ENCODE measurements at regions not wholly inside any gene's neighbourhood (a gene's known extent, or its start where the extent isn't known, plus 50 kb on each side); places are given as distances from the start of the nearest gene placed in this dataset.

DNA sequence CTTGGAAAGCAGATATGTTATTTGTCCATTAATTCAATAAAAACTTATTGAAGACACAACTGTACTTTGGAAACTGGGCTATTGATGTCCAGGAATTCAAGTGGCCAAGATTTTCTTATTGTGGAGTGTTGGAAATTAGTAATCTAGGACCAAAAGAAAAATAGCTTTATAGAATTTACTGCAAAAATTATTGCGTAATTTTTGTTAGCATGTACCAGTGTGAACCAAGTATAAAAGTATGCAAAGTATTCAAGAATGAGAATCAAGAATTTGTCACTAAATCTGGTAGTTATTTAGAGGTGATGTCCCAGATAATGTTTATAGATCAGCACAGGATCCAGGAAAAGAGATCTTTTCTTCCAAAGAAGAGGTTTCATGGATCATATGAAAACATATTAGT is 468.9 kb upstream of the CTSO start:
- peak; percentile 19 for DNase-seq (ENCODE audit: low read depth)
- TF ChIP-seq, protein P1, sequence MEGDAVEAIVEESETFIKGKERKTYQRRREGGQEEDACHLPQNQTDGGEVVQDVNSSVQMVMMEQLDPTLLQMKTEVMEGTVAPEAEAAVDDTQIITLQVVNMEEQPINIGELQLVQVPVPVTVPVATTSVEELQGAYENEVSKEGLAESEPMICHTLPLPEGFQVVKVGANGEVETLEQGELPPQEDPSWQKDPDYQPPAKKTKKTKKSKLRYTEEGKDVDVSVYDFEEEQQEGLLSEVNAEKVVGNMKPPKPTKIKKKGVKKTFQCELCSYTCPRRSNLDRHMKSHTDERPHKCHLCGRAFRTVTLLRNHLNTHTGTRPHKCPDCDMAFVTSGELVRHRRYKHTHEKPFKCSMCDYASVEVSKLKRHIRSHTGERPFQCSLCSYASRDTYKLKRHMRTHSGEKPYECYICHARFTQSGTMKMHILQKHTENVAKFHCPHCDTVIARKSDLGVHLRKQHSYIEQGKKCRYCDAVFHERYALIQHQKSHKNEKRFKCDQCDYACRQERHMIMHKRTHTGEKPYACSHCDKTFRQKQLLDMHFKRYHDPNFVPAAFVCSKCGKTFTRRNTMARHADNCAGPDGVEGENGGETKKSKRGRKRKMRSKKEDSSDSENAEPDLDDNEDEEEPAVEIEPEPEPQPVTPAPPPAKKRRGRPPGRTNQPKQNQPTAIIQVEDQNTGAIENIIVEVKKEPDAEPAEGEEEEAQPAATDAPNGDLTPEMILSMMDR (IDR thresholded peaks at IDR 0.05; ENCODE audit: insufficient read depth, low read length), result no peak

DNA sequence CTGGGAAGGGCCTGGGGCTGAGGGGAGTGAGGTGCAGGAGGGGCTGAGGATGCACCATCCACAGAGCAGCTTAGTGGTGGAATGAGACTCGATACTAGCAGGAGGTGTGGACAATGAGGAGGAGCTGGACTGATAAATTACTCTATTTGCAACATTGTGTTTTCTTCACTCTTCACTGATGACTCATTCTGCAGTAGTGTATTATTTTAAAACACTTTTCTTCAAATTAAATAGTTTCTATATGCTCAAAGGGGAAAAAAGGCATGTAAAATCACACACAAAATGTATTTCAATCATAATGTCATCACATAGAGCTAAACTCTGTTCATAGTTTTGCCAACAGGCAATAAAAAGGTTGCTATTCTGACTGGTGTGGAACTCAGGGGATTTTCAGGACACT is 467.0 kb upstream of the CTSO start:
- DNase-seq (ENCODE audit: low read depth), result peak; percentile 11
- TF ChIP-seq, protein P1 (IDR thresholded peaks at IDR 0.05; ENCODE audit: insufficient read depth, low read length), result no peak
- H3K4me3 ChIP-seq (ENCODE audit: low read depth, low read length), result no peak overlapping the region

More for the DNA sequence above, 468.9 kb upstream of the CTSO start:
- no peak overlapping the region for H3K4me3 ChIP-seq (ENCODE audit: low read depth, low read length)

DNA sequence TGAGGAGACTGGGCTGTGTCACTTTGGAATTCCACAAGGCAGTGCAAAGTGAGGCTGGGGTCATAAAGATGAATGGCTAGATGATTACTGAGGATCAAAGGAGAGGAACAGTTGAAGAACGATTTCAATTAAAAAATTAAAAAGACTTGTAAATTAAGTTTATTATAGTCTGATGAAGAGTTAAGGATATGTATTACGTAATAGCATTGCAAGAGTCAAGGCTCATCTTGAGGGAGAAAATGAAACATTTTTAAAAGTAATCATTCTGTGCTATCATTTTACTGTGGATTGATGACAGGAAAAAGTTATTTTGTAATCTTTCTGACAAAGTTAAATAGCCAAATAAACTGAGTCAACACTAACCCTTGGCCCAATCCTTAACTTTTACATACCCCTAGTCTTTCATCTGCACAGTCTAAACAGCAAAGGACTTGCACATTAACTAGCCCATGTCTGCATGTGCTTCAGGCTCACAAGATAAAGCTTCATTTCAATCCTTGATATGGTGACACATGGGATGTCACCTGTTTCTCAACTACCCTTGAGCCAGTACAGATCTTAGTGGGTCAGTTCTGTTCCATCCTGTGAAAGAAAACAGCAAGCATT is 465.5 kb upstream of the CTSO start:
- TF ChIP-seq, protein P1 (IDR thresholded peaks at IDR 0.05; ENCODE audit: insufficient read depth, low read length), result no peak
- no peak overlapping the region for H3K4me3 ChIP-seq (ENCODE audit: low read depth, low read length)
- peak; percentile 3 for DNase-seq (ENCODE audit: low read depth)

DNA sequence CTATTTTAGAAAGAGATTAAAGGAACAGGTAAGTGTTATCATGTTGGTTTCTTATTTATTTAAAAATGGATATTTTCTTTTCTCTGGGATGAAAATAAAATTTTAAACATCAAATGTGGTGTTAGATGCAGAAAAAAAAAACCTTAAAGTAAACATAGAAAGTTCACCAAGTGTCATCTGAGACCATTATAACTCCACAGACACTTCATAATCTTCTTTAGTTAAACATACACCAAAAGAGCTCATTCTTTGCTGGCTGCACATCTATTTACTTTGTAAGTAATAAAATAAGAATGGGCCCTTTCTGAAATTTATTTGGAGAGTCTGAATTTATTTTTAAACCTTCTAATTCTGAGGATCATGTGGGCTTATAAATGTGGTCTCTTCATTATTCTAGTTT is 460.7 kb upstream of the CTSO start:
- TF ChIP-seq, protein P1 (IDR thresholded peaks at IDR 0.05; ENCODE audit: insufficient read depth, low read length), result no peak
- DNase-seq (ENCODE audit: low read depth), result no peak
- H3K4me3 ChIP-seq (ENCODE audit: low read depth, low read length), result no peak overlapping the region

DNA sequence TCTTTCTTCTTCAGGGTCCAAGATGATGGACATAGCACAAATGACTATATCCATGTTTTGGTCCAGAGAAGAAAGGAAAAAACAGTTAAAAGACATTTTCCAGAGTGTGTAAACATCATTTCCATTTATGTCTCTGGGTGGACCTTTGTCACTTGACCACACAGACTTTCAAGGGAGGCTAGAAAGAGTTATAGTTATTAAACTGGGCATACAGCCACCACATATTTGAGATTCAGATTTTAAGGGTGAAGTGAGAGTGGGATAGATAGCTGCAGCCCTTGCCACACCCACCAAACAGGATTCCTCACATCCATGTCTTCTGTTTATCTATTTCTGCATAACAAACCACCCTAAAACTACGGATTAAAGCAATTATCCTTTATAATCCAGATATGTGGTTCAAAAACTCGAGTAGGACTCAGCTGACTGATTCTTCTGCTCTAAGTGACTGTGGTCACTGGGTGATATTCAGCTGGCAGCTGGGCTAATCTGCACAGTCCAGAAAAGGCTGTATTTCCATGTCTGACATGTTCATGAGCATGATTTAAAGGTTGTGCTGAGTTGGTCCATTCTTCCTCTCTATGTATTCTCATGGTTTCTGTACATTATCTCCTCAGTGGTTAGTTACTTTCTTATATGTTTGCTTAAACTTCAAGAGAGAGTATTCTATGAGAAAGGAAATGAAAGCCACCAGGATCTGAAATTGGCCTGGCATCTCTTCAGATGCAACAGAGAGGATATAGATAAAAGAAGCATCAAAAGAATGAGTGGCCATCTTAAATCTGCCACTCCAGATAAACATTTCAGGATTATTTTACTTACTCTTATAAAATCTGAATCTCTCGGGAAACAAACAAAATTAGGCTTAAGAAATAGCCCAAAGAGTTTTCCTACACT is 459.8 kb upstream of the CTSO start:
- TF ChIP-seq, protein P1 (IDR thresholded peaks at IDR 0.05; ENCODE audit: insufficient read depth, low read length), result no peak
- no peak for DNase-seq (ENCODE audit: low read depth)
- H3K4me3 ChIP-seq (ENCODE audit: low read depth, low read length), result no peak overlapping the region

DNA sequence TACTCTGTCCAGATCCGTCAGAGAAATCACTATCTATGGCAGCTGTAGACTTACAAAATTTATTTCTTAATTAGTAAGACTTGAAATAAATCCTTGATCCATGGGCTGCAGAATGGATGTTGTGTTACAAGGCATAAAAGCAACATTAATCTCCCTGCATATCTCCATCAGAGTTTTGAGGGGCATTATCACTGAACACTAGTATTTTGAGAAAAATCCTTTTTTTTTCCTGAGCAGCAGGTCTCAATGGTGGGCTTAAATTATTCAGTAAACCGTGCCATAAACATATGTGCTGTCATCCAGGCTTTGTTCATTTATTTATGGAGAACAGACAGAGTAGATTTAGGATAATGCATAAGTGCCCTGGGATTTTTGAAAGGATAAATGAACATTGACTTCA is 457.9 kb upstream of the CTSO start:
- H3K4me3 ChIP-seq (ENCODE audit: low read depth, low read length), result no peak overlapping the region
- no peak for DNase-seq (ENCODE audit: low read depth)
- TF ChIP-seq, protein P1 (IDR thresholded peaks at IDR 0.05; ENCODE audit: insufficient read depth, low read length), result no peak
